ENCODE measurements at regions not wholly inside any gene's neighbourhood (a gene's known extent, or its start where the extent isn't known, plus 50 kb on each side); places are given as distances from the start of the nearest gene placed in this dataset.
"Not testable (repeated sequence)": the region's sequence is repeated elsewhere in the genome, so short reads cannot be mapped to it uniquely, and the experiment has no call there.

DNA sequence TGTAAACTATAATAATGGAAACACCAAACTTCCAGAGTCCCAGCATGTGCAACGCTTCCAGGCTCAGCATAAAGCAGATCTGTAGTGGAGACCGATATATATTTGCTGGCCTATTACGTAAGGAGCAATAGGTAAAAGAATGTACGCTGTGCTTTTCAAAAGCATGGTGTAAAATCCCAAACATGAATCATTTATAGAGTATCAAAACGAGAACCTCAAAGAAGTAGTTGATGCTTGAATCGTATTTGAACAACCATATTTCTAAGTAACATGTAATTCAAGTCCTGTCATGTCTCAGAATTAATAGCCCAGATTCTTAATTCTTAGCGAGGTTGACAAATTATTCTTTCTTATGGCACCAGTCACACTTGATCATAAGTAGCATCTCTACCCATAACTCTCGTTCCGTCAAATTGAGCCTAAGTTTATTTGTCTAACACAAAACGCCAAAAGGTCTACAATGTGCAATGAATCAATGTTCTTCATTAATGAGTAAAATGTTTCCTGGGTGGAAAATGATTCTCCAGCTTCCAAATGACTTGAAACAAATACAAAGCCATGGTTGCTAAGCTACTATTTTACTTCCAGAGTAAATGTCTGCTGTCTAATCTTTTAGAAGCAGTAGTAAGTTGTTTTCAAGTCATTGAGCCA lies 811.5 kb upstream of the FRG1 start:
- no peak for DNase-seq

GRCh38 chr4:189131118-189131517 lies 809.6 kb upstream of the FRG1 start:
- no peak for DNase-seq

GRCh38 chr4:189136462-189136861 lies 804.2 kb upstream of the FRG1 start:
- no peak for DNase-seq

DNA sequence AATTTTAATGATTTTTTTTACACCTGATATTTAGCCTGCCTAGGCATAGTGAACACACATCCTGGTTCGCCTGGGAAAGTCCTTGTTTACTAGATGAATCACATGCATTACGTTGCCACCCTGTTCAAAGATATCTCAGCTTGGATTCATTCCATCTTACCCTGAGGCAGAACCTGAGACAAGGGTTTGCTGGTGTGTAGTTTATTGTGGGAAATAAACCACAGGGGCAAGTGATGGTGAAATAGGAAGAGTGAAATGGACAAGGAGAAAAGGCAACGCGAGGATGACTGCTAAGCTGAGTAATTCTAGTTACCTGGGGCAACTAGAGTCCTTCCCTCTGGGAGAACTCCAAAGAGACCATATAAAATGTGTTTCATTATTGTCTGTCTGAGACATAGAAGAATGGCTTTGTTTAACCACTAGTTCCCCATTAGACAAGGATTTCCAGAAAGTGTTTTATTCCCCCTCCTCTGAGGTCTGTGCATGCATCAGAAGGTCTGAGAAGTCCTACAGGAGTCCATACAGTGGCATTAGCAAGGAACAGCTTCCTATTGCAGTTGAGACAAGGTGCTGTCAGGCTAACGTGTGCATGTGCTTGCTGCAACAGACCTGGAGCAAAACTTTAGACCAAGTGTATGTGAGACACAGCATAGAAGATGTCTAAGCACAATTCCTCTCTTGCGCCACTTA lies 797.3 kb upstream of the FRG1 start:
- DNase-seq: no peak

GRCh38 chr4:189147005-189147929 lies 793.4 kb upstream of the FRG1 start:
- no peak for DNase-seq

DNA sequence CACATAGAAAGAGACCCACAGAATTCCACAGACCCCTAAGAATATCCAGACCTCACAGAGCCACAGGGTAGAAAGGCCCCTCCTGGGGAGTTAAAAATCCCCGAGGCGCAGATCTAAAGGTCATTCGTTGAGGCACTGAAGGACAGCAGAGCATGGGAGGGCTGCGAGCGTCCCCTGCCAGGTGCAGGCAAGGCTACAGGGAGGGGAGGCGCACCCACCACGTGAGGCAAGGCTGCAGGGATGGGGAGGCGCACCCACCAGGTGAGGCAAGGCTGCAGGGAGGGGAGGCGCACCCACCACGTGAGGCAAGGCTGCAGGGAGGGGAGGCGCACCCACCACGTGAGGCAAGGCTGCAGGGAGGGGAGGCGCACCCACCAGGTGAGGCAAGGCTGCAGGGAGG lies 785.6 kb upstream of the FRG1 start:
- not testable (repeated sequence) for DNase-seq

GRCh38 chr4:189162073-189162789 lies 778.4 kb upstream of the FRG1 start:
- DNase-seq: no peak

GRCh38 chr4:189162888-189163287 lies 777.8 kb upstream of the FRG1 start:
- DNase-seq: peak; percentile 13

DNA sequence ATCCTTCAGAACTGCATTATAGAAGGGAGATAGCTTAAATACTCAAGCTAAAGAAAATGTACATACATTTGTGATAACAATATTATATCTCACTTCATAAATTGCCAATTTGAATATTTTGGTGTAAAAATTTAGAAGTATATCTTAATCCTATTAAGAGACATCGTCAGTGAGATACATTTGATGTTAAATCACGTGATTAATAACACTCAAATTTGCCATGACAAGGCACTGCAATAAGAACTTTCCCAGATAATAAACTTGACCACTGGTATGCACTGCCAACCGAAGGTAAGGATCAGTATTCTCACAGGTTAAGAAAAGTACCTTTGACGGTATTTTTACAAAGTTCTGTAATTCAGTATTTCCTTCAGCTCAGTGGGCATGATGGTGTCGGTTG lies 764.7 kb upstream of the FRG1 start:
- no peak for DNase-seq

- no peak for DNase-seq
Observed at GRCh38 chr4:189177130-189177529, 763.5 kb upstream of the FRG1 start.

DNA sequence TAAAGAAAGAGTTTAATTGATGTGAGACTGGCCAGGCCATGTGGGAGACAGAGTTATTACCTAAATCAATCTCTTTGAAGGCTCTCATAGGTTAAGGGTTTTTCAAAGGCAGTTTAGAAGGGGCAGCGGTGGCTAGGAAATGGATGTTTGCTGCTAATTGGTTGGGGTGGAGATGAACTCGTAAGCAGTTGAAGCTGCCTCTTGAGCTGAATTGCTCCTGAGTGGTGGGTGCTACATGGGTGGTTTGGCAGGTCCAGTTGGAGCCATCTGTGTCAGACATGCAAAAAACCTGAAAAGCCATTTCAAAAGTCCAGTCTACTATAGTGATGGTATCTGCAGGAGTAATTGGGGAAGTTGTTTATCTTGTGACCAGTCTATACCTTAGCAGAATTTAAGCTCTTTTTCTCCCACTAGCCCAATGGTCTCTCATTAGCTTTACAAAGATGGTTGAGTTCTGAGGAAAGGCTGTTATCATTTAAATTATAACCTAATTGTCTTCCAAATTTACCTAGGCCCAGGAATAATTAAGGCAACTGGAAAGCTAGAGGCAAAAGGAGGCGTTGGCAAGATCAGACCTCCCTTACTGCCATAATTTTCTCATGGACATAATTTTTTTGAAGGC lies 762.4 kb upstream of the FRG1 start:
- no peak for DNase-seq

DNA sequence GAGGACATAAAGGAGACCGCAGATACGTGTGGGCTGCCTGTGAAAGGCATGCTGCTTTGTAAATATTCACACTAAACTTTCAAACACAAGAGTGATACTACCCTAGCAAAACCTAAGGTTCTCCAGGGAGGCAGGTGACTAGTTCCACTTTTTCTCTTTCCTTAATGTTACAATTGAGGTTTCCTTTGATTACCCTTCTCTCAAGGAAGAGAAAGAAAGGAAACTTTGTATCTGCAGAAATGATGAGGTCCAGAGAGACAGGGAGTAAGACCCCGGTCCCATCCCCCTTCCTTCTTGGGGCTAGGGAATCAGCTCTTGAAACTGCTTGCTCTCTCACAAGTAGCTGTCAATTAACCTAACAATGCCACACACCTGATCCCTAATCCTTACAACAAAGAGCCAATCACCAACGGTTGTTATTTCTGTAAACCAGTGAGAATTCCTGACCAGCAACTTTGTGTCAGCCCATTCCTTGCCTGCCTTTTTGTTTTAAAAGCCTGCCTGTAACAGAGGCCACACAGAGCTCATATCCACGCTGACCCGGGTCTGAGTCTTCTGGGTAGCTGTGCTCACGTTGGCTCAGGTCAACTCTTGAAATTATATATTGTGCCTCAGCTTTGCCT lies 754.8 kb upstream of the FRG1 start:
- no peak for DNase-seq

GRCh38 chr4:189187531-189188052 lies 753.1 kb upstream of the FRG1 start:
- DNase-seq: no peak

GRCh38 chr4:189198624-189199023 lies 742.0 kb upstream of the FRG1 start:
- no peak for DNase-seq

- no peak for DNase-seq
Observed at GRCh38 chr4:189200353-189200752, 740.3 kb upstream of the FRG1 start.

GRCh38 chr4:189202182-189202868 lies 738.3 kb upstream of the FRG1 start:
- DNase-seq: peak; percentile 68

DNA sequence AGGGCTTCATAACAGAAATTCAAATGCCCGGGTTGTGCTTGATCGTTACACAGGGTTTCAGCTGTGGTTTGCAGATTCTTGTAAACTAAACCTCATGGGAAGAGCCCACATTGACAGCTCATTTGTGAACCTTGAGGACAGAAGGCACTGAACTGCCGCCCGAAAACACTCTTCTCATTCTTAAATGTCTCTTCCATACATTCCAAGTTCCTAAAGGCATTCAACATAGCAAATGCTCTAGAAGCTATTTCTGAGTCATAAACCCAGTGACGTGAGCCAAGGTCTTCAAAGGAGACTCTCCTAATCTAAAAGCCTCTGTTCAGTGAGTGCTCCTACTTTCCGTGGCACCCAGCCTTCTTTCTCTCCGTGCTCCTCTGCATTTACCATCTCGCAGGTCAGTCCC lies 737.8 kb upstream of the FRG1 start:
- no peak for DNase-seq

GRCh38 chr4:189204616-189205015 lies 736.1 kb upstream of the FRG1 start:
- DNase-seq: no peak

GRCh38 chr4:189206953-189207352 lies 733.7 kb upstream of the FRG1 start:
- DNase-seq: no peak

- DNase-seq: no peak
Observed at GRCh38 chr4:189207872-189208271, 732.8 kb upstream of the FRG1 start.

- DNase-seq: no peak
Observed at GRCh38 chr4:189215574-189215973, 725.1 kb upstream of the FRG1 start.

Data from NCI-H2029 treated with DMSO at 0.1 percent for 48 hours (cell line).